GM12892 (cell line): ENCODE measurements at regions not wholly inside any gene's neighbourhood (a gene's known extent, or its start where the extent isn't known, plus 50 kb on each side); places are given as distances from the start of the nearest gene placed in this dataset.

ENCODE experiments used
- POLR2AphosphoS5 ChIP-seq: IDR thresholded peaks from 2 replicates; pipeline ENCODE4 v1.6.1; 2011; ENCODE audit warnings: low read depth, low read length, control low read depth
- TAF1 ChIP-seq: IDR thresholded peaks from 2 replicates; pipeline ENCODE4 v1.6.1; 2011; ENCODE audit warnings: low read depth, mild to moderate bottlenecking, control low read depth, low read length, borderline replicate concordance

DNA sequence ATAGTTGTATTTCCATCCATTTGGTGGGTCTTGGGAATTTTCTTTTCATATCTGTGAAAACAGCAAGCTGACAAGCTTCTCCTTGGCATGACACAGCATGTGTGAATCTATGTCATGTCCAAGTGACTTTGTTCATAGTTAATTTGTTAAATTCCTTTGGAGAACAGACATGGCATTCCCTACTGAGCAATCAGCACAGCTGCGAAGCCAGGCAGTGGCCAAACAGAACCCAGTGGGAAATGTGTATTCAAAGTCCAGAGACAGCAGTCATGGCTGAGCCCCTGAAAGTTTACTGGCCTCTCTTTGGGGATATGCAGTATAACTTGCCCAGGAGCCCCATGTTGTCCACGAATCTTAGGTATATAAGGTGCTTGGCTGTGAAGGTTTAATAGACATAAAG is 474.7 kb downstream of the NKX6-1 start:
- TF ChIP-seq POLR2AphosphoS5 = no peak
- no peak for TF ChIP-seq TAF1
